SK-N-SH (cell line): ENCODE measurements at regions not wholly inside any gene's neighbourhood (a gene's known extent, or its start where the extent isn't known, plus 50 kb on each side); places are given as distances from the start of the nearest gene placed in this dataset.

ENCODE experiments used
- CTCF ChIA-PET: fragments of 300-600, 350-600 bp; formaldehyde crosslinking; extraction: SDS; loops from one replicate; lab custom pipeline; 2021; lab: Yijun Ruan, JAX
- POLR2A ChIA-PET: fragments of 350-600 bp; sonication (Branson Sonifier 250); formaldehyde crosslinking; extraction: SDS; loops from one replicate; lab custom pipeline; 2020; ENCODE audit warnings: antibody characterized with exemption, inconsistent platforms; lab: Yijun Ruan, JAX
- DNase-seq: peaks from one replicate; pipeline ENCODE4 v3.0.0; 2012
- H2AFZ ChIP-seq: fragments of 200-600 bp; sonication (generic); 2 replicates; pipeline ENCODE4 v1.8.1; 2016; ENCODE audit warnings: antibody characterized with exemption, mild to moderate bottlenecking, low read depth
- H3F3A ChIP-seq: fragments of 200-600 bp; sonication (generic); replicated peaks from 2 replicates; pipeline ENCODE3; 2016; ENCODE audit warnings: antibody characterized with exemption, mild to moderate bottlenecking; ENCODE audit not compliant: insufficient read depth
- H3K27ac ChIP-seq, 2 experiments: fragments of 200-500 bp in 1 of 2; fragments of 200-600 bp in 1 of 2; sonication (Bioruptor generic) in 1 of 2; sonication (generic), shearing (Covaris generic) in 1 of 2; 2 replicates each; pipeline versions ENCODE4 v1.5.1 to v1.6.1; 2014 to 2016; ENCODE audit warnings: low read depth in 2 of 2, inconsistent platforms in 1 of 2, low read length in 1 of 2, mild to moderate bottlenecking in 1 of 2, mixed read lengths in 1 of 2
- H3K27me3 ChIP-seq: fragments of 200-600 bp; sonication (generic), shearing (Covaris generic); 2 replicates; pipeline ENCODE4 v1.6.1; 2016; ENCODE audit warnings: mixed run types; ENCODE audit not compliant: insufficient read depth
- H3K36me3 ChIP-seq, 2 experiments: fragments of 200-500 bp in 1 of 2; fragments of 200-600 bp in 1 of 2; sonication (Bioruptor generic) in 1 of 2; sonication (generic) in 1 of 2; replicated peaks in 1 of 2; 2 replicates each; pipeline versions ENCODE3 to v1.5.1; 2014 to 2016; ENCODE audit warnings: low read length in 1 of 2, mild to moderate bottlenecking in 1 of 2; ENCODE audit not compliant: insufficient read depth in 2 of 2, control insufficient read depth in 1 of 2
- H3K4me1 ChIP-seq, 2 experiments: fragments of 200-500 bp in 1 of 2; fragments of 200-600 bp in 1 of 2; sonication (Bioruptor generic) in 1 of 2; sonication (generic), shearing (Covaris generic) in 1 of 2; 2 replicates each; pipeline versions ENCODE4 v1.5.1 to v1.6.1; 2014 to 2016; ENCODE audit warnings: low read depth in 1 of 2, low read length in 1 of 2, mixed run types in 1 of 2; ENCODE audit not compliant: insufficient read depth in 2 of 2, control insufficient read depth in 1 of 2
- H3K4me2 ChIP-seq: fragments of 200-600 bp; sonication (generic), shearing (Covaris generic); 2 replicates; pipeline ENCODE4 v1.6.1; 2017; ENCODE audit warnings: mixed run types
- H3K4me3 ChIP-seq, 2 experiments: fragments of 200-500 bp in 1 of 2; fragments of 200-600 bp in 1 of 2; sonication (Bioruptor generic) in 1 of 2; sonication (generic), shearing (Covaris generic) in 1 of 2; 2 replicates each; pipeline versions ENCODE4 v1.5.1 to v1.8.1; 2014 to 2016; ENCODE audit warnings: low read depth in 2 of 2, inconsistent platforms in 1 of 2, low read length in 1 of 2, mild to moderate bottlenecking in 1 of 2, mixed read lengths in 1 of 2, moderate library complexity in 1 of 2
- H3K79me2 ChIP-seq: fragments of 200-600 bp; sonication (generic); 2 replicates; pipeline ENCODE4 v1.8.1; 2017; ENCODE audit warnings: mild to moderate bottlenecking; ENCODE audit not compliant: insufficient read depth
- H3K9ac ChIP-seq: fragments of 200-600 bp; sonication (generic); 2 replicates; pipeline ENCODE4 v1.6.1; 2017; ENCODE audit warnings: mixed run types
- H3K9me2 ChIP-seq: fragments of 200-600 bp; sonication (generic); 2 replicates; pipeline ENCODE4 v1.6.1; 2017; ENCODE audit warnings: mixed run types
- H3K9me3 ChIP-seq: fragments of 200-600 bp; sonication (generic); 2 replicates; pipeline ENCODE4 v1.6.1; 2017; ENCODE audit warnings: mixed run types, mild to moderate bottlenecking, moderate library complexity
- H4K20me1 ChIP-seq: fragments of 200-600 bp; sonication (generic); 2 replicates; pipeline ENCODE4 v1.6.1; 2017; ENCODE audit warnings: mild to moderate bottlenecking, mixed run types; ENCODE audit not compliant: insufficient read depth
- CHD2 ChIP-seq: fragments of 150-350 bp; IDR thresholded peaks from 2 replicates; pipeline ENCODE4 v1.6.1; 2018; ENCODE audit warnings: low read length; ENCODE audit not compliant: partially characterized antibody
- FOSL2 ChIP-seq: IDR thresholded peaks from 2 replicates; pipeline ENCODE4 v1.4.0; 2012; ENCODE audit warnings: low read depth, mild to moderate bottlenecking, moderate library complexity, borderline replicate concordance
- FOXJ3 ChIP-seq: sonication (generic); formaldehyde crosslinking; IDR thresholded peaks from 2 replicates; pipeline ENCODE4 v1.5.1; 2020; ENCODE audit warnings: mild to moderate bottlenecking, missing genetic modification reagents
- FOXM1 ChIP-seq: IDR thresholded peaks from 2 replicates; pipeline ENCODE4 v1.4.0; 2012; ENCODE audit warnings: low read depth, mild to moderate bottlenecking
- GATA2 ChIP-seq: sonication (generic); formaldehyde crosslinking; IDR thresholded peaks from 2 replicates; pipeline ENCODE4 v1.5.0; 2020; ENCODE audit warnings: mild to moderate bottlenecking, missing genetic modification reagents
- JUND ChIP-seq: IDR thresholded peaks from 2 replicates; pipeline ENCODE4 v1.4.0; 2012
- MXI1 ChIP-seq: IDR thresholded peaks from 2 replicates; pipeline ENCODE4 v1.6.1; 2012; ENCODE audit warnings: mild to moderate bottlenecking, low read depth, low read length, improper control_type of control experiment
- POLR2AphosphoS5 ChIP-seq: IDR thresholded peaks from 2 replicates; pipeline ENCODE4 v1.6.1; 2012; ENCODE audit warnings: low read depth, low read length
- RAD21 ChIP-seq: IDR thresholded peaks from 2 replicates; pipeline ENCODE4 v1.6.1; 2012; ENCODE audit warnings: mild to moderate bottlenecking, low read length
- RFX5 ChIP-seq: IDR thresholded peaks from 2 replicates; pipeline ENCODE4 v1.6.1; 2012; ENCODE audit warnings: mild to moderate bottlenecking, improper control_type of control experiment, low read length
- SIN3A ChIP-seq: IDR thresholded peaks from 2 replicates; pipeline ENCODE4 v1.6.1; 2012; ENCODE audit warnings: low read depth, mild to moderate bottlenecking, low read length, moderate library complexity, borderline replicate concordance
- SMC3 ChIP-seq: IDR thresholded peaks from 2 replicates; pipeline ENCODE4 v1.6.1; 2012; ENCODE audit warnings: low read depth, low read length, improper control_type of control experiment
- TAF1 ChIP-seq: IDR thresholded peaks from 2 replicates; pipeline ENCODE4 v1.6.1; 2012; ENCODE audit warnings: low read depth, mild to moderate bottlenecking, low read length, moderate library complexity, borderline replicate concordance
- TEAD4 ChIP-seq: IDR thresholded peaks from 2 replicates; pipeline ENCODE4 v1.4.0; 2012; ENCODE audit warnings: mild to moderate bottlenecking, borderline replicate concordance; ENCODE audit not compliant: insufficient read depth
- YY1 ChIP-seq: IDR thresholded peaks from 2 replicates; pipeline ENCODE4 v1.4.0; 2012; ENCODE audit warnings: low read depth, mild to moderate bottlenecking
- WGBS: methylation state at CpG from one replicate; pipeline ENCODE4 v1.1.6; 2017; ENCODE audit warnings: low lambda C conversion rate; 5-methylcytosine and 5-hydroxymethylcytosine counted together
- TF ChIP-seq, protein P1 (sequence below): IDR thresholded peaks from 2 replicates; pipeline ENCODE4 v1.4.0; 2012; ENCODE audit warnings: low read depth
- TF ChIP-seq, protein P2 (sequence below): fragments of 150-350 bp; IDR thresholded peaks from 2 replicates; pipeline ENCODE4 v1.6.1; 2017; ENCODE audit warnings: antibody characterized with exemption, low read length, low read depth, borderline replicate concordance
- TF ChIP-seq, protein P3 (sequence below): fragments of 200-600 bp; sonication (generic); IDR thresholded peaks from 2 replicates; pipeline ENCODE4 v1.6.1; 2017; ENCODE audit warnings: antibody characterized with exemption, mild to moderate bottlenecking, moderate library complexity

DNA sequence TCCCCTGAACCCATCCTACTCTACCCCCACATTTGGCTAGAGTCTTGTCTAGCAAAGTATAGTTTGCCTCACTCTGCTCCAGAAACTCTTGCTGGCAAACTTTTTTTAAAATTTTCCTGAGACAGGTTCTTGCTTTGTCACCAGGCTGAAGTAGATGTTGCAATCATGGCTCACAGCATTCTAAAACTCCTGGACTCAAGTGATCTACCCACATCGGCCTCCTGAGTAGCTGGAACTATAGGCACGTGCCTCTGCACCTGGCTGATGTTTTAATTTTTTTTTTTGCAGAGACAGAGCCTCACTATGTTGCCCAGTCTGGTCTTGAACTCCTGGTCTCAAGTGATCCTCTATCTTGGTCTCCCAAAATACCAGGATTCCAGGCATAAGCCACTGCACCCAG, 175.8 kb upstream of the FBXL17 start:
- 21% methylated on average over 2 of the region's 2 CpGs for WGBS

DNA sequence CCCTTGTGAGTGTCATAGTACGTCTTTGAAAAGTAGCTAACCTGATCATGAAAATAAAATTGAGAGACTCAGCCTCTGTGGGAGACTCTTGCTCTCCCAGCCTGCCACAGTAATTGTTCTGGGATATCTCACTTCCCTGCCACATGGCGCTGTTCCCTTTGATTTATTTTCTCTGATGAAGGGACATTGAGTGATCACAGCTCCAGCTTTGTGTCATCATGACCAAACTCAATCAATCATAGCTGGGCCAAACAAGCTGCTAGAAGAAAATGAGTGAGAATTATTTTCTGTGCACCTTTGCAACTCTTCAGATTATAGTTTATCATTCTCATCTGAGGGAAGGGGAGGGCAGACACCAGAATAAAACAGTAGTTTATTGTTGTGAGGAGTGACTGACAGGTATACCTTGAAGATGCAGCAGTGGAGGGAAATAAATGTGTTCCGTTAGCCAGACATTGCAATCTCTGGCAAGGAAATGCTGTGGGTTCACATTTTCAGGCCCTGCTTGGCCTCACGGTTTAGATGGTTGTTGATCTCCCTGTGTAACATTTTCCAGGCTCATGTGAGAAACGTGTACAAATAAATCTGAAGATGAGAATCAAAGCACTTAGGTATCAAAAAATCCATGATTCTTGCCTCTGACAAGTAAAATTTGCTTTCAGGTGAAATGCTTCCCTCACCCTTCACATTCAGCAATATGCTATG, 174.7 kb upstream of the FBXL17 start:
- Histone ChIP-seq H3K9ac (no peak overlapping the region), H2AFZ (no peak overlapping the region), H3K4me2 (no peak overlapping the region), H3K9me3 (no peaks in the 10 kb centered on the region), H4K20me1 (no peaks in the 10 kb centered on the region), H3K9me2 (no peaks in the 10 kb centered on the region), H3K79me2 (no peaks in the 10 kb centered on the region), H3K27ac (no peak overlapping the region), H3K27me3 (no peaks in the 10 kb centered on the region; the same call in 1 of the 2 replicates), H3K4me3 (no peak overlapping the region), H3K36me3 (no peaks in the 10 kb centered on the region), H3K4me1 (no peaks in the 10 kb centered on the region; a peak in 1 of 4 replicates), H3F3A (no peaks in the 10 kb centered on the region)
- peak; percentile 30 for DNase-seq
- WGBS: 41% methylated on average over 5 of the region's 5 CpGs
- CTCF ChIA-PET: no interaction called here
- POLR2A ChIA-PET: no interaction called here
- no peak for TF ChIP-seq RAD21
- TF ChIP-seq GATA2 (CRISPR knock-in tag): 0 out of 2 replicates have a peak, but pooled peaks have one; percentile 18

More for the DNA sequence above, 175.8 kb upstream of the FBXL17 start:
- TF ChIP-seq FOXM1 (no peak), MXI1 (no peak), SIN3A (no peak), SMC3 (no peak), CHD2 (no peak)
- Histone ChIP-seq H3K9ac (no peak overlapping the region), H3K4me2 (no peak overlapping the region), H2AFZ (no peak overlapping the region), H3K79me2 (no peaks in the 10 kb centered on the region), H3K4me3 (no peak overlapping the region), H3K27ac (no peak overlapping the region), H4K20me1 (no peaks in the 10 kb centered on the region), H3K36me3 (no peaks in the 10 kb centered on the region), H3F3A (no peaks in the 10 kb centered on the region), H3K9me3 (no peaks in the 10 kb centered on the region), H3K9me2 (no peaks in the 10 kb centered on the region), H3K27me3 (no peaks in the 10 kb centered on the region; the same call in 1 of the 2 replicates), H3K4me1 (no peaks in the 10 kb centered on the region; a peak in 1 of 4 replicates)
- ChIA-PET CTCF (no interaction called here), POLR2A (no interaction called here)
- DNase-seq: no peak

DNA sequence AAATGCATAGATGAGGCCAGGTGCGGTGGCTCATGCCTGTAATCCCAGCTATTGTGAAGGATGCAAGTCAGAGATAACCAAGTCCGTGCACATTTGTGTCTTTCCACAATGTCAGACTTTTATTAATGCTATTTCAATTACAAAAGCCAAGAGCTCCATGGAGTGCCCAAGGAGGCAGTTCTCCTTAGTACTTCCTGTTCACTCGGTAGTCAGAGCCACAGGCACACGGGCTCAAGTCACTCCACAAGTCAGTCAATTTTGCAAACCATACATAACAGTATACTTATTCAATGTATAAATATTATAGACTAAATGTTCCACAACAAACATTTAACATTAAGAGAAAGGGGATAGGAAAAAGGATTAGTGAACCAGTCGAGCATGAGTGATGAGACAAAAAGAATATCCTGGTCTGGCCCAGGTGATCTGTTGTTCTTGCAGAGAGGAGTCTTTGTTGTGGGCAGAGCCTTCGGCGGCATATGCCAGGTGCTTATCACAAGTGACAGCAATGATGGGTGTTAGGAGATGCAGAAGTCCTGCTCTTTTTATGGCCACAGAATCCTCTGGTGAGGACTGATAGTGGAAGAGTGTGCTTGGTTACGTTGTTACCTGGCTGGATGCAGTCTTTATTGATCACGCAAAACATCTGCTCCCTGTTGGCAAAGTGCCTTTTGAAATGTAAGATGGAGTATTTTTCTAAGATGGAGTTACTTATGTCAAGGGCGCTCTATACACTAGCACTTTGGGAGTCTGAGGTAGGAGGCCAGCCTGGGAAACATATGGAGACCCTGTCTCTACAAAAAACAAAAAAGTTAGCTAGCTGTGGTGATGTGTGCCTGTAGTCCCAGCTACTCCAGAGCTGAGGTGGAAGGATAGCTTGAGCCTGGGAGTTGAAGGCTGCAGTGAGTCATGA, 167.0 kb upstream of the FBXL17 start:
- Histone ChIP-seq H3F3A (no peaks in the 10 kb centered on the region), H3K27ac (no peak overlapping the region), H3K9me3 (no peaks in the 10 kb centered on the region), H2AFZ (no peak overlapping the region), H3K4me3 (no peak overlapping the region), H3K27me3 (no peaks in the 10 kb centered on the region), H3K4me2 (no peak overlapping the region), H3K79me2 (no peaks in the 10 kb centered on the region), H4K20me1 (no peaks in the 10 kb centered on the region), H3K4me1 (no peaks in the 10 kb centered on the region; a peak in 1 of 4 replicates), H3K36me3 (no peaks in the 10 kb centered on the region), H3K9ac (no peak overlapping the region), H3K9me2 (no peaks in the 10 kb centered on the region)
- DNase-seq: no peak
- 54% methylated on average over 10 of the region's 10 CpGs for WGBS
- ChIA-PET CTCF (no interaction called here), POLR2A (no interaction called here)
- TF ChIP-seq YY1 (no peak), FOSL2 (no peak), JUND (no peak), MXI1 (no peak), TEAD4 (no peak), TAF1 (no peak), FOXJ3 (no peak), SMC3 (no peak), POLR2AphosphoS5 (no peak), RFX5 (no peak)
- TF ChIP-seq, protein P1, sequence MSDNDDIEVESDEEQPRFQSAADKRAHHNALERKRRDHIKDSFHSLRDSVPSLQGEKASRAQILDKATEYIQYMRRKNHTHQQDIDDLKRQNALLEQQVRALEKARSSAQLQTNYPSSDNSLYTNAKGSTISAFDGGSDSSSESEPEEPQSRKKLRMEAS: no peak
- TF ChIP-seq, protein P2, sequence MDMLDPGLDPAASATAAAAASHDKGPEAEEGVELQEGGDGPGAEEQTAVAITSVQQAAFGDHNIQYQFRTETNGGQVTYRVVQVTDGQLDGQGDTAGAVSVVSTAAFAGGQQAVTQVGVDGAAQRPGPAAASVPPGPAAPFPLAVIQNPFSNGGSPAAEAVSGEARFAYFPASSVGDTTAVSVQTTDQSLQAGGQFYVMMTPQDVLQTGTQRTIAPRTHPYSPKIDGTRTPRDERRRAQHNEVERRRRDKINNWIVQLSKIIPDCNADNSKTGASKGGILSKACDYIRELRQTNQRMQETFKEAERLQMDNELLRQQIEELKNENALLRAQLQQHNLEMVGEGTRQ: no peak
- TF ChIP-seq, protein P3, sequence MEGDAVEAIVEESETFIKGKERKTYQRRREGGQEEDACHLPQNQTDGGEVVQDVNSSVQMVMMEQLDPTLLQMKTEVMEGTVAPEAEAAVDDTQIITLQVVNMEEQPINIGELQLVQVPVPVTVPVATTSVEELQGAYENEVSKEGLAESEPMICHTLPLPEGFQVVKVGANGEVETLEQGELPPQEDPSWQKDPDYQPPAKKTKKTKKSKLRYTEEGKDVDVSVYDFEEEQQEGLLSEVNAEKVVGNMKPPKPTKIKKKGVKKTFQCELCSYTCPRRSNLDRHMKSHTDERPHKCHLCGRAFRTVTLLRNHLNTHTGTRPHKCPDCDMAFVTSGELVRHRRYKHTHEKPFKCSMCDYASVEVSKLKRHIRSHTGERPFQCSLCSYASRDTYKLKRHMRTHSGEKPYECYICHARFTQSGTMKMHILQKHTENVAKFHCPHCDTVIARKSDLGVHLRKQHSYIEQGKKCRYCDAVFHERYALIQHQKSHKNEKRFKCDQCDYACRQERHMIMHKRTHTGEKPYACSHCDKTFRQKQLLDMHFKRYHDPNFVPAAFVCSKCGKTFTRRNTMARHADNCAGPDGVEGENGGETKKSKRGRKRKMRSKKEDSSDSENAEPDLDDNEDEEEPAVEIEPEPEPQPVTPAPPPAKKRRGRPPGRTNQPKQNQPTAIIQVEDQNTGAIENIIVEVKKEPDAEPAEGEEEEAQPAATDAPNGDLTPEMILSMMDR: no peak
